CD4-positive, CD25-positive, alpha-beta regulatory T cell (primary cell): ENCODE measurements at regions not wholly inside any gene's neighbourhood (a gene's known extent, or its start where the extent isn't known, plus 50 kb on each side); places are given as distances from the start of the nearest gene placed in this dataset.

ENCODE experiments used
- ATAC-seq, 2 donors: fragments of 150-1000 bp; cut with Tn5 transposase; one replicate each; pipeline ENCODE4 v1.10.0; 2021; ENCODE audit warnings: low read depth in 2 of 2, moderate number of reproducible peaks in 2 of 2, moderate library complexity in 1 of 2
- DNase-seq, 3 donors: peaks; one replicate each; pipeline versions ENCODE4 v3.0.0 to v3.0.0-alpha.2; 2012 to 2022; ENCODE audit warnings: mixed read lengths in 1 of 3
- H3K27ac ChIP-seq: one replicate; pipeline ENCODE4 v1.7.0; 2013; ENCODE audit warnings: mild to moderate bottlenecking, low read length; ENCODE audit not compliant: insufficient read depth, poor library complexity, severe bottlenecking
- H3K27me3 ChIP-seq: one replicate; pipeline ENCODE4 v1.7.0; 2013; ENCODE audit warnings: low read length; ENCODE audit not compliant: control insufficient read depth, insufficient read depth
- H3K36me3 ChIP-seq: one replicate; pipeline ENCODE4 v1.7.0; 2013; ENCODE audit warnings: mild to moderate bottlenecking, low read length, moderate library complexity; ENCODE audit not compliant: control insufficient read depth, insufficient read depth
- H3K4me1 ChIP-seq: 2 replicates; pipeline ENCODE4 v1.7.0; 2013; ENCODE audit warnings: mild to moderate bottlenecking, low read length; ENCODE audit not compliant: insufficient read depth, control insufficient read depth, poor library complexity, severe bottlenecking
- H3K4me3 ChIP-seq: one replicate; pipeline ENCODE4 v1.7.0; 2013; ENCODE audit warnings: low read depth, mild to moderate bottlenecking, low read length, moderate library complexity
- H3K9me3 ChIP-seq, 2 experiments: 1 replicate in 1 of 2; 2 replicates in 1 of 2; pipeline ENCODE4 v1.7.0; 2013; ENCODE audit warnings: low read length in 2 of 2, mild to moderate bottlenecking in 1 of 2, moderate library complexity in 1 of 2; ENCODE audit not compliant: control insufficient read depth in 2 of 2
- H3K27ac Mint-ChIP-seq, 3 donors: one replicate each; pipeline ENCODE4 v1.8.0; 2020 to 2022; ENCODE audit warnings: mild to moderate bottlenecking in 3 of 3, mixed read lengths in 3 of 3, moderate library complexity in 2 of 3
- H3K27me3 Mint-ChIP-seq: one replicate; pipeline ENCODE4 v1.8.0; 2022; ENCODE audit warnings: mild to moderate bottlenecking, mixed read lengths
- H3K36me3 Mint-ChIP-seq: one replicate; pipeline ENCODE4 v1.8.0; 2020; ENCODE audit warnings: mixed read lengths
- H3K4me1 Mint-ChIP-seq, 4 donors: one replicate each; pipeline ENCODE4 v1.8.0; 2020 to 2022; ENCODE audit warnings: mixed read lengths in 4 of 4, mild to moderate bottlenecking in 1 of 4
- H3K4me3 Mint-ChIP-seq, 4 donors: one replicate each; pipeline ENCODE4 v1.8.0; 2020 to 2022; ENCODE audit warnings: mild to moderate bottlenecking in 4 of 4, mixed read lengths in 4 of 4, moderate library complexity in 3 of 4
- H3K9me3 Mint-ChIP-seq, 7 donors: one replicate each; pipeline ENCODE4 v1.8.0; 2020 to 2022; ENCODE audit warnings: mixed read lengths in 7 of 7, mild to moderate bottlenecking in 3 of 7, moderate library complexity in 2 of 7

- H3K27ac ChIP-seq: no peak overlapping the region
- H3K36me3 ChIP-seq: no peaks in the 10 kb centered on the region
- peak in 1 of 2 donors; percentile 44 for ATAC-seq
- H3K4me3 ChIP-seq: no peak overlapping the region
- peaks cover 0 to 2% (median 0%) of the 10 kb centered on the region in 4 donors for H3K4me1 Mint-ChIP-seq
- no peaks in the 10 kb centered on the region for H3K36me3 Mint-ChIP-seq
- H3K4me3 Mint-ChIP-seq: no peak overlapping the region
- no peaks in the 10 kb centered on the region for H3K9me3 Mint-ChIP-seq
- no peaks in the 10 kb centered on the region for H3K27me3 Mint-ChIP-seq
- no peaks in the 10 kb centered on the region for H3K4me1 ChIP-seq
- peak in 2 of 3 donors; percentile 9 to 52 for DNase-seq
- no peaks in the 10 kb centered on the region for H3K9me3 ChIP-seq
- no peaks in the 10 kb centered on the region for H3K27me3 ChIP-seq
- H3K27ac Mint-ChIP-seq: no peak overlapping the region
Observed at GRCh38 chr21:16330082-16330907, 600.5 kb downstream of the USP25 start.

GRCh38 chr21:16330908-16331268, 601.1 kb downstream of the USP25 start:
- no peaks in the 10 kb centered on the region for H3K36me3 Mint-ChIP-seq
- H3K4me1 Mint-ChIP-seq: peaks cover 0 to 2% (median 0%) of the 10 kb centered on the region in 4 donors
- Histone ChIP-seq H3K9me3 (no peaks in the 10 kb centered on the region), H3K27me3 (no peaks in the 10 kb centered on the region), H3K4me3 (no peak overlapping the region), H3K27ac (no peak overlapping the region), H3K36me3 (no peaks in the 10 kb centered on the region), H3K4me1 (no peaks in the 10 kb centered on the region)
- DNase-seq (no peak), ATAC-seq (no peak)
- H3K4me3 Mint-ChIP-seq: no peak overlapping the region
- H3K9me3 Mint-ChIP-seq: no peaks in the 10 kb centered on the region
- no peaks in the 10 kb centered on the region for H3K27me3 Mint-ChIP-seq
- H3K27ac Mint-ChIP-seq: no peak overlapping the region

- Histone ChIP-seq H3K4me1 (no peaks in the 10 kb centered on the region), H3K27ac (no peak overlapping the region), H3K36me3 (no peaks in the 10 kb centered on the region), H3K9me3 (no peaks in the 10 kb centered on the region), H3K27me3 (no peaks in the 10 kb centered on the region), H3K4me3 (no peak overlapping the region)
- Mint-ChIP-seq H3K9me3 (peaks cover 0 to 6% (median 0%) of the 10 kb centered on the region in 7 donors), H3K36me3 (no peaks in the 10 kb centered on the region), H3K4me1 (no peaks in the 10 kb centered on the region), H3K27ac (no peak overlapping the region), H3K27me3 (no peaks in the 10 kb centered on the region), H3K4me3 (no peak overlapping the region)
- ATAC-seq (no peak), DNase-seq (no peak)
Observed at GRCh38 chr21:16337266-16337665, 607.5 kb downstream of the USP25 start.

GRCh38 chr21:16342932-16343331, 613.1 kb downstream of the USP25 start:
- Mint-ChIP-seq H3K4me1 (no peaks in the 10 kb centered on the region), H3K27ac (no peak overlapping the region)

GRCh38 chr21:16343776-16344175, 614.0 kb downstream of the USP25 start:
- no peaks in the 10 kb centered on the region for H3K27me3 ChIP-seq
- peaks cover 0 to 6% (median 4%) of the 10 kb centered on the region in 7 donors for H3K9me3 Mint-ChIP-seq
- H3K27ac ChIP-seq: no peak overlapping the region
- no peaks in the 10 kb centered on the region for H3K9me3 ChIP-seq
- DNase-seq: no peak
- H3K27me3 Mint-ChIP-seq: no peaks in the 10 kb centered on the region
- no peaks in the 10 kb centered on the region for H3K36me3 Mint-ChIP-seq
- H3K36me3 ChIP-seq: no peaks in the 10 kb centered on the region
- H3K4me1 Mint-ChIP-seq: no peaks in the 10 kb centered on the region
- no peak overlapping the region for H3K27ac Mint-ChIP-seq
- H3K4me3 Mint-ChIP-seq: no peak overlapping the region
- no peak for ATAC-seq
- H3K4me1 ChIP-seq: no peaks in the 10 kb centered on the region
- no peak overlapping the region for H3K4me3 ChIP-seq

More at GRCh38 chr21:16342932-16343331, 613.1 kb downstream of the USP25 start:
- no peaks in the 10 kb centered on the region for H3K27me3 ChIP-seq
- Mint-ChIP-seq H3K36me3 (no peaks in the 10 kb centered on the region), H3K27me3 (no peaks in the 10 kb centered on the region), H3K9me3 (peaks cover 0 to 6% (median 4%) of the 10 kb centered on the region in 7 donors), H3K4me3 (no peak overlapping the region)
- no peak for ATAC-seq
- H3K27ac ChIP-seq: no peak overlapping the region
- no peak for DNase-seq
- no peak overlapping the region for H3K4me3 ChIP-seq
- no peaks in the 10 kb centered on the region for H3K9me3 ChIP-seq
- H3K4me1 ChIP-seq: no peaks in the 10 kb centered on the region
- H3K36me3 ChIP-seq: no peaks in the 10 kb centered on the region

GRCh38 chr21:16345757-16346156, 616.0 kb downstream of the USP25 start:
- Mint-ChIP-seq H3K27ac (peak overlapping the region in 1 of 3 donors; percentile 48), H3K36me3 (no peaks in the 10 kb centered on the region), H3K27me3 (no peaks in the 10 kb centered on the region), H3K4me1 (no peaks in the 10 kb centered on the region), H3K4me3 (no peak overlapping the region), H3K9me3 (peaks cover 0 to 8% (median 5%) of the 10 kb centered on the region in 7 donors)
- Histone ChIP-seq H3K27ac (no peak overlapping the region), H3K9me3 (no peaks in the 10 kb centered on the region), H3K4me1 (no peaks in the 10 kb centered on the region), H3K27me3 (no peaks in the 10 kb centered on the region), H3K36me3 (no peaks in the 10 kb centered on the region), H3K4me3 (no peak overlapping the region)
- ATAC-seq (no peak), DNase-seq (no peak)

DNA sequence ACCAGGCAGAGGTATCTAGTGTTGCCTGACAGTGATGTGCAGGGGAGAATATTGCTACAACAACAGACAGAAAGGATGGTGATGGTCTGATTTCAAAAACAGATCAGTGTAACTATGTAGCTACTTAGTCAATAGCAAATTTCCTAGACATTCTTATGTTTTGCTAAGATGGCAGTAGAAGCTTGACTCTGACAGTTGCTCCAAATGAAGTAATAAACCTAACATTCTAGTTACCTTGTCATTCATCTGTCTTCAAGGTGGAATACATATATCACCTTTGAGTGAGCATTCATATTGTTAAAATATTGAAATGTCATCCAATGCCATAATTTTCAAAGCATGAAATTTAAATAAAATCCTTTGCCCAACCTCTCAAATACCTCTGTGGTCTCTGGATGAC, 617.4 kb downstream of the USP25 start:
- H3K27me3 ChIP-seq: no peaks in the 10 kb centered on the region
- Mint-ChIP-seq H3K4me3 (no peak overlapping the region), H3K9me3 (peaks cover 0 to 8% (median 4%) of the 10 kb centered on the region in 7 donors), H3K36me3 (no peaks in the 10 kb centered on the region), H3K27me3 (no peaks in the 10 kb centered on the region), H3K27ac (no peak overlapping the region), H3K4me1 (no peaks in the 10 kb centered on the region)
- no peak for DNase-seq
- no peaks in the 10 kb centered on the region for H3K9me3 ChIP-seq
- H3K27ac ChIP-seq: no peak overlapping the region
- no peaks in the 10 kb centered on the region for H3K4me1 ChIP-seq
- no peak overlapping the region for H3K4me3 ChIP-seq
- ATAC-seq: no peak
- H3K36me3 ChIP-seq: no peaks in the 10 kb centered on the region

DNA sequence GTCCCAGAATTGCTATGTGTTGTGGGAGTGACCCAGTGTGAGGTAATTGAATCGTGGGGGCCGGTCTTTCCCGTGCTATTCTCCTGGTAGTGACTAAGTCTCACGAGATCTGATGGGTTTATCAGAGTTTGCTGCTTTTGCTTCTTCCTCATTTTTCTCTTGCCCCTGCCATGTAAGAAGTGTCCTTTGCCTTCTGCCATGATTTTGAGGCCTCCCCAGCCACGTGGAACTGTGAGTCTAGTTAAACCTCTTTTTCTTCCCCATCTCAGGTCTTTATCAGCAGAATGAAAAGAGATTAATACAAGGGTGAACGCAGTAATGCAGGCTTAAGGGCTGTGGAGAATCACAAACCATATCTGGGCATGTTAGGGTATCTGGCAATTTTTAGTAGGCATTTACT, 624.0 kb downstream of the USP25 start:
- Mint-ChIP-seq H3K9me3 (peaks cover 0 to 4% (median under 1%) of the 10 kb centered on the region in 7 donors), H3K27ac (no peak overlapping the region), H3K4me1 (no peaks in the 10 kb centered on the region), H3K4me3 (no peak overlapping the region), H3K27me3 (no peaks in the 10 kb centered on the region), H3K36me3 (no peaks in the 10 kb centered on the region)
- ATAC-seq (no peak), DNase-seq (no peak)
- Histone ChIP-seq H3K9me3 (no peaks in the 10 kb centered on the region), H3K4me3 (no peak overlapping the region), H3K36me3 (no peaks in the 10 kb centered on the region), H3K4me1 (no peaks in the 10 kb centered on the region), H3K27me3 (no peaks in the 10 kb centered on the region), H3K27ac (no peak overlapping the region)
